ENCODE measurements at regions not wholly inside any gene's neighbourhood (a gene's known extent, or its start where the extent isn't known, plus 50 kb on each side); places are given as distances from the start of the nearest gene placed in this dataset.
"Not testable (repeated sequence)": the region's sequence is repeated elsewhere in the genome, so short reads cannot be mapped to it uniquely, and the experiment has no call there.

DNA sequence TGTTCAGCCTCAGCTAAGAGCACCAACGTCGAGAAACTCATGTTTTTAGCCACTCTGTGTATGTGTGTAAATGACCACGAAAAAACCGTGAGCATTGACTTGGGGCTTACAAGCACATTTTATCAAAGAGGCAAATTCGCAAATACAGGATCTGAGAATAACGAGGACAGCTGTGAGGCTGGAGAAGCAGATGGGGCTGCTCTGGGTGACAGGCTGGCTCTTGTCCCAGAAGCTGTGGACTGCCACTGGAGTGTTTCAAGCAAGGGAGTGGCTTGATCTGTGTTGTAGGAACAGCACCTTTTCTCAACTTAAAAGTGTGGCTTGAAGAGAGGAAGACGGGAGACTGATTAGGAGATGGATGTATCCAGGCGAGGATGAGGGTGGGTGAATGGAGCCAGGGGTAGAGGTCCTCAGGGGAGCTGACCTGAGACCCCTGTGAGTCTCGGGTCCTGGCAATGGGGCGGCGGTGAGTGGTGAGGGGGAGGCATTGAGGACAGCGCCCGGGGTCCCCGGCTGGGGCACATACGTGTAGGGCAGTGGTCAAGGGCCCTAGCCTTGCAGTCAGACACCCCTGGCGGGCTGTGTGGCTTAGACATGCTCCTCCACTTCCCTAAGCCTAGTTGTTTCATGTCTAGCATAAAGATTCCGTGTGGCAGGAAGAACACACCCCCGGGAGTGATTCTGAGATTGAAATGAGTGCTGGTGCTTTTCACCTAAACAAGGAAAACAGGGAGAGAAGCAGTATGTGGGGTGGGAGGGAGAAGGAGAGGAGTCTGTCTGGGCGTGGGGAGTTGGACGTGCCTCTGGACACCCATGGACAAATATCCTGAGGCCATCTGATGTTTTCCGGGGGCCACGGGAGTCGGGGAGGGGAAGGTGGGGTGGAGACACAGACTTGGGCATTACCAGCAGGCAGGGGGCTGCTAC, 76.3 kb downstream of the FAM50B start:
- intact Hi-C loops (cut with micrococcal nuclease); H3K9me3 Mint-ChIP-seq; DNase-seq; H3K27ac Mint-ChIP-seq; CTCF ChIA-PET; H3K27me3 Mint-ChIP-seq (ENCODE audit: low read depth); H3K36me3 Mint-ChIP-seq (ENCODE audit: low read depth); H3K4me3 Mint-ChIP-seq; H3K4me1 Mint-ChIP-seq (ENCODE audit: low read depth): not testable (repeated sequence)

DNA sequence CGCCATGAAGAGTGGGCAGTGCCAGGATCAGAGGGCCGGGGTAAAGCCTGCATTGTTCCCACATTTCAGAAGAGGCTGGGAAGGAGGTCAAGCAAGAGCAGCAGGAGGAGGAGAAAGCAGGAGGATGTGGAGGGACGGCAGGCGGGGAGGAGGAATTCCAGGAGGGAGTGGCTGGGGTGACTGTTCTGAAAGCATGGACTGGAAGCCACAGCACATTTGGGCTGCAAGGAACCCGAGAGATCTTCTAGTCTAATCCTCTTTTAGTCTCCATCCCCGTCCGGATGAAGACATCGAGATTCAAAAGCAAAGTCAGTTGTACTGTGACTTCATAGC, 76.9 kb downstream of the FAM50B start:
- Mint-ChIP-seq H3K4me3 (no peak overlapping the region), H3K27me3 (ENCODE audit: low read depth) (no peaks in the 10 kb centered on the region), H3K27ac (no peak overlapping the region), H3K36me3 (ENCODE audit: low read depth) (no peaks in the 10 kb centered on the region), H3K4me1 (ENCODE audit: low read depth) (no peaks in the 10 kb centered on the region), H3K9me3 (no peaks in the 10 kb centered on the region)
- CTCF ChIA-PET: no interaction called here
- DNase-seq: no peak
- intact Hi-C loops (cut with micrococcal nuclease): no loop called here

DNA sequence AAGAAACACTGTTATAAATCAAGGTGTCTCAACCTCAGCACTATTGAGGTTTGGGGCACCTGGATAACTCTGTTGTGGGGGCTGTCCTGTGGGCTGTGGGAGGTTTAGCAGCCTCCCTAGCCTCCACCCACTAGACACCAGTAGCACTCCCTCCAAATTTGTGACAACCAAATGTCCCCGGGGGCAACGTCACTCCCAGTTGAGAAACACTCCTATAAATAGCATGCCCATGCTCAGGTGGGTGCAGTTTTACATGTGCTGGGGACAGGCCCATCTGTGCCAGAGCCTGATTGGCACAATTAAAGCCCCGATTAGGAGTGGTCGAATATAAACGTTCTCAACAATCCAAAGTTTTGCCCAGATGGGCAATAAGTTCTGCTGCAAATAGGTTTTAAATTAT, 78.9 kb downstream of the FAM50B start:
- intact Hi-C loops (cut with micrococcal nuclease): no loop called here
- no peaks in the 10 kb centered on the region for H3K27me3 Mint-ChIP-seq (ENCODE audit: low read depth)
- no peak for DNase-seq
- no peaks in the 10 kb centered on the region for H3K4me1 Mint-ChIP-seq (ENCODE audit: low read depth)
- H3K4me3 Mint-ChIP-seq: no peak overlapping the region
- H3K36me3 Mint-ChIP-seq (ENCODE audit: low read depth): no peaks in the 10 kb centered on the region
- CTCF ChIA-PET: no interaction called here
- H3K9me3 Mint-ChIP-seq: no peaks in the 10 kb centered on the region
- no peak overlapping the region for H3K27ac Mint-ChIP-seq

- Mint-ChIP-seq H3K36me3 (ENCODE audit: low read depth) (no peaks in the 10 kb centered on the region), H3K9me3 (no peaks in the 10 kb centered on the region), H3K4me1 (ENCODE audit: low read depth) (no peaks in the 10 kb centered on the region), H3K4me3 (no peak overlapping the region), H3K27ac (no peak overlapping the region), H3K27me3 (ENCODE audit: low read depth) (no peaks in the 10 kb centered on the region)
- CTCF ChIA-PET: interaction anchor here (0.8 to 1.0 kb wide), 2 partner anchors 49 to 181 kb away, joined by 4 to 6 read pairs; no protein-coding TSS in a partner anchor
- intact Hi-C loops (cut with micrococcal nuclease): no loop called here
- no peak for DNase-seq
Measured at GRCh38 chr6:3929281-3929798, 80.2 kb downstream of the FAM50B start.

- DNase-seq: no peak
- Mint-ChIP-seq H3K27me3 (ENCODE audit: low read depth) (peaks cover 24% of the 10 kb centered on the region), H3K27ac (no peak overlapping the region), H3K4me1 (ENCODE audit: low read depth) (no peaks in the 10 kb centered on the region), H3K36me3 (ENCODE audit: low read depth) (no peaks in the 10 kb centered on the region), H3K4me3 (no peak overlapping the region), H3K9me3 (no peaks in the 10 kb centered on the region)
- CTCF ChIA-PET: interaction anchor here (1.1 to 1.5 kb wide), 4 partner anchors 49 to 189 kb away, joined by 3 to 4 read pairs (median 4); partner anchors contain the start of gene FAM50B
- intact Hi-C loops (cut with micrococcal nuclease): loop anchor here (10.0 kb wide), 1 partner anchor 217 kb away; no protein-coding TSS in a partner anchor
Measured at GRCh38 chr6:3937438-3937837, 88.3 kb downstream of the FAM50B start.

- H3K27me3 Mint-ChIP-seq (ENCODE audit: low read depth): peaks cover 24% of the 10 kb centered on the region
- no peaks in the 10 kb centered on the region for H3K9me3 Mint-ChIP-seq
- peaks cover 3% of the 10 kb centered on the region for H3K4me1 Mint-ChIP-seq (ENCODE audit: low read depth)
- no peak overlapping the region for H3K4me3 Mint-ChIP-seq
- CTCF ChIA-PET: interaction anchor here (1.0 to 1.4 kb wide), 4 partner anchors 36 to 272 kb away, joined by 3 to 4 read pairs (median 4); no protein-coding TSS in a partner anchor
- intact Hi-C loops (cut with micrococcal nuclease): loop anchor here (10.0 kb wide), 1 partner anchor 216 kb away; no protein-coding TSS in a partner anchor
- no peak overlapping the region for H3K27ac Mint-ChIP-seq
- H3K36me3 Mint-ChIP-seq (ENCODE audit: low read depth): no peaks in the 10 kb centered on the region
- no peak for DNase-seq
Measured at GRCh38 chr6:3938715-3939367, 89.7 kb downstream of the FAM50B start.

DNA sequence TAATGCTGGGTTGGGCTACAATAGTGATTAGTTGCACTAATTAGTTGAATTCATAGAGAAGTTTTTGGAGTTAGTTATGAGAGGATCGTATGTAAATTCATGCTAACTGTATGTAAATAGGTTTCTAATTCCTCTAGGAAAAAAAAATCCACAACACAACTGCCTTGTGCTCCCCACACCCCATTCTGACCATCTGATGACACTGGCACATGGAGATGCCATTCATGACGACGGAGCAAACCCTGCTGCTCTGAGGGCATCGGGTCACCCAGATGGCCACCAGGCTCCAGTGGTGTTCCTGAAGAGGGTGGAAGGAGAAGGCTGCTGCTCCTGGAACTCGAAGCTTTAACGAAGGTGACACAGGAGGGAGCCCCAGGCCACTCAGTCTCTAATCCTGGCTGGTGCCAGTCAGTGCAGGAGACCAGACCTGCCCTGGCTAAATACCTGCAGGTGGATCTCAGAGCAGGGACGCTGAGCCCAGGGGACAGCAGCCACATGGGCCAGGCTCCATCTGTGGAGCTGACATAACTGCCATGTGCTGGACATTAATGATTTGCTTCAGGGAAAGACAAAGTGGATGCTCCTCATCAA, 90.3 kb downstream of the FAM50B start:
- no peaks in the 10 kb centered on the region for H3K9me3 Mint-ChIP-seq
- CTCF ChIA-PET: interaction anchor here (1.4 kb wide), 1 partner anchor 271 kb away, joined by 4 read pairs; no protein-coding TSS in a partner anchor
- H3K4me3 Mint-ChIP-seq: no peak overlapping the region
- peaks cover 3% of the 10 kb centered on the region for H3K4me1 Mint-ChIP-seq (ENCODE audit: low read depth)
- intact Hi-C loops (cut with micrococcal nuclease): loop anchor here (10.0 kb wide), 1 partner anchor 215 kb away; no protein-coding TSS in a partner anchor
- H3K36me3 Mint-ChIP-seq (ENCODE audit: low read depth): no peaks in the 10 kb centered on the region
- H3K27me3 Mint-ChIP-seq (ENCODE audit: low read depth): peaks cover 28% of the 10 kb centered on the region
- no peak overlapping the region for H3K27ac Mint-ChIP-seq
- DNase-seq: no peak

GRCh38 chr6:3939964-3940363, 90.8 kb downstream of the FAM50B start:
- Mint-ChIP-seq H3K27ac (no peak overlapping the region), H3K36me3 (ENCODE audit: low read depth) (no peaks in the 10 kb centered on the region), H3K4me3 (no peak overlapping the region), H3K9me3 (no peaks in the 10 kb centered on the region), H3K4me1 (ENCODE audit: low read depth) (peaks cover 3% of the 10 kb centered on the region), H3K27me3 (ENCODE audit: low read depth) (peaks cover 30% of the 10 kb centered on the region)
- intact Hi-C loops (cut with micrococcal nuclease): loop anchor here (10.0 kb wide), 1 partner anchor 215 kb away; no protein-coding TSS in a partner anchor
- CTCF ChIA-PET: no interaction called here
- no peak for DNase-seq

DNA sequence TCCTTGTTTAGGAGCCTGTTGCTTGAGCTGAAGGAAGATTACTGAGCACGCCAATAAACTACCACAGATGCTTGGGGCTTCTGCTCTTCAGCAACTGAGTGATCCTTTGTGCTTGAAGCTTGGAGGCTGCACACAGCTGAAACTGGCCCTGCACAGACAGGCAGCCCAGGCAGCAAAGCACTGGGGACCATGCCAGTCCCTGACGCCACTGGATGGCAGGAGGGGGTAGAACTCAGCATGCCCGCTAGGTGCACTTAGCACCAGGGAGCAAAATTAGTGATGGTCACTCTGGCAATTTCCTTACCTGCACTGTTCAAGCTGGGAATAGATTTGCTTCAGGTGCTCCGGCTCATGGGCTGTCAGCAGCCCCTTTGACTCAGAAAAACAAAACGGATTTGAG, 91.5 kb downstream of the FAM50B start:
- Mint-ChIP-seq H3K9me3 (no peaks in the 10 kb centered on the region), H3K27ac (no peak overlapping the region), H3K27me3 (ENCODE audit: low read depth) (peaks cover 33% of the 10 kb centered on the region), H3K36me3 (ENCODE audit: low read depth) (no peaks in the 10 kb centered on the region), H3K4me1 (ENCODE audit: low read depth) (peaks cover 3% of the 10 kb centered on the region), H3K4me3 (no peak overlapping the region)
- intact Hi-C loops (cut with micrococcal nuclease): no loop called here
- CTCF ChIA-PET: interaction anchor here (0.6 kb wide), 1 partner anchor 198 kb away, joined by 3 read pairs; no protein-coding TSS in a partner anchor
- DNase-seq: no peak

GRCh38 chr6:3943331-3943765, 94.2 kb downstream of the FAM50B start:
- DNase-seq: no peak
- no peak overlapping the region for H3K4me3 Mint-ChIP-seq
- intact Hi-C loops (cut with micrococcal nuclease): no loop called here
- no peaks in the 10 kb centered on the region for H3K9me3 Mint-ChIP-seq
- H3K36me3 Mint-ChIP-seq (ENCODE audit: low read depth): no peaks in the 10 kb centered on the region
- H3K27ac Mint-ChIP-seq: no peak overlapping the region
- H3K27me3 Mint-ChIP-seq (ENCODE audit: low read depth): peaks cover 41% of the 10 kb centered on the region
- CTCF ChIA-PET: no interaction called here
- peaks cover 3% of the 10 kb centered on the region for H3K4me1 Mint-ChIP-seq (ENCODE audit: low read depth)

DNA sequence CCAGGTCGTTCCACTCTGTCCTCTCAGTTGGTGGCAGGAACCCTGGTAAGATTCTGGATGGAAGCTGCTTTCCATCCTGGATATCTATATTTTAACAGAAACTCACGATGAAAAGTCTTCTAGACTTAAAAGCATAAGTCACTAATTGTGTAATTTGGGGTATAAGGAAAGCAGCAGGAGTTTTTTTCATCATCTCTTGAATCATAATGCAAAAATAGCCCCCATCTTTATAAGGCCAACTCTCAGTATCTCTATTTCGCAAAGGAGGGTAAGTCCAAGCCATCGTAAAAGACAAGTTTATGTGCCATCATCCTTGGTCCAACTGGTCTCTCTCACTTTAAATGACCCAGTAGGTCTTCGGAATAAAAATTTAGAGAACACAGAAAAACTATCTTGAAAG, 95.1 kb downstream of the FAM50B start:
- no peaks in the 10 kb centered on the region for H3K9me3 Mint-ChIP-seq
- intact Hi-C loops (cut with micrococcal nuclease): no loop called here
- H3K4me3 Mint-ChIP-seq: no peak overlapping the region
- H3K36me3 Mint-ChIP-seq (ENCODE audit: low read depth): no peaks in the 10 kb centered on the region
- peaks cover 3% of the 10 kb centered on the region for H3K4me1 Mint-ChIP-seq (ENCODE audit: low read depth)
- CTCF ChIA-PET: no interaction called here
- peaks cover 44% of the 10 kb centered on the region for H3K27me3 Mint-ChIP-seq (ENCODE audit: low read depth)
- DNase-seq: no peak
- H3K27ac Mint-ChIP-seq: no peak overlapping the region

DNA sequence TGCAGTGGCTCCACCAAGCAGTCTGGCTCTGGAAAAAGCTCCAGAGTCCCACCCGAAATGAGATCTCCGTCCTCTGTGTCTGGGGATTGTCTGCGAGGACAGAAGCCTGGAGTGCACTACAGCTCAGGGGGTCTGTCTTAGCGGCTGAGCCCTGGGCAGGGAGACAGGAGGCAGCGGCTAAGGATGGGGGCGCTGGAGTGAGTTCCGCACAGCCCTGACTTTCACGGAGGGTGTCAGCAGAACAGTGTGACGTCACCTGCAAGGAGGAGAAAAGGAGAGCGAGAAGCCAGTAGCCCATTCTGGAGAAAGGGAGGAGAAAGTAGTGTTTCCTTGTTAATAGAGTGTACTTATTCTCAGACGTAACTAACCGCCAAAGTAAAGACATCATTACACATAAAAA, 97.6 kb downstream of the FAM50B start:
- Mint-ChIP-seq H3K27me3 (ENCODE audit: low read depth) (peaks cover 38% of the 10 kb centered on the region), H3K27ac (no peak overlapping the region), H3K9me3 (no peaks in the 10 kb centered on the region), H3K4me1 (ENCODE audit: low read depth) (peaks cover 3% of the 10 kb centered on the region), H3K4me3 (no peak overlapping the region), H3K36me3 (ENCODE audit: low read depth) (no peaks in the 10 kb centered on the region)
- intact Hi-C loops (cut with micrococcal nuclease): no loop called here
- DNase-seq: no peak
- CTCF ChIA-PET: no interaction called here

Data from activated naive CD4-positive, alpha-beta T cell treated with anti-CD3 and anti-CD28 coated beads for 36 hours (primary cell).